GM13976 (cell line): ENCODE measurements at regions not wholly inside any gene's neighbourhood (a gene's known extent, or its start where the extent isn't known, plus 50 kb on each side); places are given as distances from the start of the nearest gene placed in this dataset.
"Not testable (repeated sequence)": the region's sequence is repeated elsewhere in the genome, so short reads cannot be mapped to it uniquely, and the experiment has no call there.

Experiments used
- DNase-seq: peaks from one replicate; pipeline ENCODE4 v3.0.0; 2012; ENCODE audit warnings: low spot score
- CTCF ChIP-seq: IDR thresholded peaks from 2 replicates; pipeline ENCODE4 v1.5.1; 2012; ENCODE audit warnings: borderline replicate concordance, mild to moderate bottlenecking; ENCODE audit not compliant: insufficient read depth; ENCODE audit errors: extremely low read depth, missing control alignments, control extremely low read depth
- in situ Hi-C: fragments of 300-500 bp; cut with MboI; formaldehyde crosslinking; loops from one replicate; pipeline ENCODE4 v1.12.0; 2022; ENCODE audit warnings: low sequenced_read_pairs, mixed read lengths, inconsistent platforms; ENCODE audit not compliant: unreplicated experiment

- DNase-seq = no peak
- no peak for TF ChIP-seq CTCF
- in situ Hi-C loops = no loop called here
Observed at GRCh38 chr6:122903266-122903915, 92.6 kb upstream of the CLVS2 start.

GRCh38 chr6:122904166-122904565 lies 91.9 kb upstream of the CLVS2 start:
- in situ Hi-C loops = no loop called here
- no peak for TF ChIP-seq CTCF
- no peak for DNase-seq

GRCh38 chr6:122913558-122913957 lies 82.5 kb upstream of the CLVS2 start:
- in situ Hi-C loops = no loop called here
- TF ChIP-seq CTCF = no peak
- no peak for DNase-seq

- TF ChIP-seq CTCF = no peak
- in situ Hi-C loops = no loop called here
- DNase-seq = no peak
Observed at GRCh38 chr6:122918714-122919113, 77.3 kb upstream of the CLVS2 start.

GRCh38 chr6:122930252-122931180 lies 65.5 kb upstream of the CLVS2 start:
- DNase-seq = no peak
- TF ChIP-seq CTCF = no peak
- in situ Hi-C loops = no loop called here

GRCh38 chr6:122931916-122932315 lies 64.1 kb upstream of the CLVS2 start:
- DNase-seq = no peak
- no peak for TF ChIP-seq CTCF
- in situ Hi-C loops = no loop called here

GRCh38 chr6:122944936-122945335 lies 51.1 kb upstream of the CLVS2 start:
- in situ Hi-C loops, DNase-seq: not testable (repeated sequence)
